HepG2 (cell line): ENCODE measurements at regions not wholly inside any gene's neighbourhood (a gene's known extent, or its start where the extent isn't known, plus 50 kb on each side); places are given as distances from the start of the nearest gene placed in this dataset.

Experiments used
- ATAC-seq: fragments of 200-7000 bp; cut with Tn5 transposase; 3 replicates; pipeline ENCODE4 v1.9.1; 2020; ENCODE audit warnings: mild to moderate bottlenecking, moderate library complexity
- BruUV-seq: library from RNA; stranded (reverse); fragments of 400-500 nt; replicated peaks from 2 replicates; lab custom pipeline; 2021; lab: Mats Ljungman, UMichigan
- CTCF ChIA-PET: fragments of 300-600 bp; formaldehyde crosslinking; extraction: SDS; loops from one replicate; lab custom pipeline; 2021; ENCODE audit warnings: low total read pairs, inconsistent platforms, low intra/inter-chr PET ratio; lab: Yijun Ruan, JAX
- POLR2A ChIA-PET: fragments of 350-600 bp; sonication (Branson Sonifier 250); formaldehyde crosslinking; loops from one replicate; lab custom pipeline; 2020; ENCODE audit warnings: antibody characterized with exemption, inconsistent platforms; lab: Yijun Ruan, JAX
- DNase-seq: peaks from one replicate; pipeline ENCODE4 v3.0.0-alpha.2; 2015; ENCODE audit warnings: low spot score
- FAIRE-seq: peaks from 3 replicates; lab custom pipeline; 2011; peaks lifted over from hg19 to GRCh38; lab: Jason Lieb, UNC
- H2AFZ ChIP-seq: one replicate; pipeline ENCODE4 v1.6.1; 2011; ENCODE audit warnings: low read length, inconsistent platforms
- H3K27ac ChIP-seq: fragments of 300-600 bp; 3 replicates; pipeline ENCODE4 v1.8.0; 2011; ENCODE audit warnings: mixed run types, mild to moderate bottlenecking, mixed read lengths, low read length, inconsistent platforms; ENCODE audit not compliant: insufficient read depth; ENCODE audit errors: extremely low read length
- H3K27me3 ChIP-seq, 2 experiments: fragments of 200-600 bp in 1 of 2; 2 replicates in 1 of 2; 3 replicates in 1 of 2; pipeline versions ENCODE4 v1.6.0 to v1.8.0; 2011; ENCODE audit warnings: low read length in 2 of 2, mild to moderate bottlenecking in 2 of 2, moderate library complexity in 2 of 2, inconsistent platforms in 1 of 2; ENCODE audit not compliant: insufficient read depth in 2 of 2, control insufficient read depth in 1 of 2
- H3K36me3 ChIP-seq, 2 experiments: fragments of 200-600 bp in 1 of 2; replicated peaks in 1 of 2; 2 replicates in 1 of 2; 3 replicates in 1 of 2; pipeline versions ENCODE4 v1.5.1 to v1.8.0; 2011; ENCODE audit warnings: low read length in 2 of 2, inconsistent platforms in 1 of 2; ENCODE audit not compliant: insufficient read depth in 2 of 2, control insufficient read depth in 1 of 2
- H3K4me1 ChIP-seq: 2 replicates; pipeline ENCODE4 v1.5.1; 2012; ENCODE audit warnings: low read length, inconsistent platforms; ENCODE audit not compliant: insufficient read depth
- H3K4me2 ChIP-seq: 2 replicates; pipeline ENCODE4 v1.6.0; 2011; ENCODE audit warnings: low read depth, low read length, inconsistent platforms
- H3K4me3 ChIP-seq, 3 experiments: fragments of 200-600 bp in 1 of 3; sonication (generic), shearing (Covaris generic) in 1 of 3; replicated peaks in 1 of 3; 2 replicates each; pipeline ENCODE4 v1.5.1; 2011 to 2016; ENCODE audit warnings: low read length in 3 of 3, inconsistent platforms in 2 of 3, low read depth in 2 of 3, mild to moderate bottlenecking in 2 of 3, control low read depth in 1 of 3, mixed read lengths in 1 of 3; ENCODE audit not compliant: insufficient read depth in 1 of 3
- H3K79me2 ChIP-seq: one replicate; pipeline ENCODE4 v1.6.1; 2011; ENCODE audit warnings: low read length, inconsistent platforms; ENCODE audit not compliant: insufficient read depth
- H3K9ac ChIP-seq: 2 replicates; pipeline ENCODE4 v1.6.0; 2011; ENCODE audit warnings: mild to moderate bottlenecking, low read depth, low read length, inconsistent platforms; ENCODE audit not compliant: insufficient read depth
- H3K9me3 ChIP-seq: 2 replicates; pipeline ENCODE4 v1.5.1; 2012; ENCODE audit warnings: mild to moderate bottlenecking, low read length
- H4K20me1 ChIP-seq: 2 replicates; pipeline ENCODE4 v1.6.0; 2011; ENCODE audit warnings: inconsistent platforms, mild to moderate bottlenecking, low read length, moderate library complexity; ENCODE audit not compliant: insufficient read depth
- KAT2B ChIP-seq: fragments of 150-350 bp; IDR thresholded peaks from 2 replicates; pipeline ENCODE4 v1.6.1; 2014; ENCODE audit warnings: low read depth, low read length, borderline replicate concordance
- MIER3 ChIP-seq: IDR thresholded peaks from 2 replicates; pipeline ENCODE4 v1.6.1; 2016; ENCODE audit warnings: missing compliant biosample characterization, borderline replicate concordance
- SNRNP70 ChIP-seq: fragments of 200-400 bp; formaldehyde crosslinking; IDR thresholded peaks from 2 replicates; pipeline ENCODE4 v1.6.1; 2017; ENCODE audit warnings: mild to moderate bottlenecking, low read depth, low read length, moderate library complexity
- SP5 ChIP-seq: IDR thresholded peaks from 2 replicates; pipeline ENCODE4 v1.6.1; 2016; ENCODE audit warnings: low read depth, borderline replicate concordance
- U2AF2 ChIP-seq: fragments of 200-400 bp; formaldehyde crosslinking; IDR thresholded peaks from 2 replicates; pipeline ENCODE4 v1.6.1; 2017; ENCODE audit warnings: low read depth, mild to moderate bottlenecking, low read length
- ZMYM2 ChIP-seq: sonication (generic); formaldehyde crosslinking; IDR thresholded peaks from 2 replicates; pipeline ENCODE4 v1.8.0; 2022; ENCODE audit warnings: mild to moderate bottlenecking, missing genetic modification reagents
- ZNF234 ChIP-seq: sonication (generic); formaldehyde crosslinking; conservative IDR thresholded peaks from 2 replicates; pipeline ENCODE4 v1.5.1; 2020; ENCODE audit warnings: mild to moderate bottlenecking, missing genetic modification reagents
- WGBS: methylation state at CpG from one replicate; pipeline ENCODE4 v1.1.6; 2017; ENCODE audit warnings: low lambda C conversion rate; 5-methylcytosine and 5-hydroxymethylcytosine counted together
- in situ Hi-C: cut with HindIII; loops from 2 replicates; pipeline ENCODE4 v1.10.0; 2017; ENCODE audit warnings: low pct_unique_long_range_greater_than_20kb; ENCODE audit not compliant: extremely low pct_ligation_motif_present
- intact Hi-C: fragments of 100-400 bp; cut with micrococcal nuclease; formaldehyde crosslinking; loops from one replicate; pipeline ENCODE4 v1.10.0; 2022; ENCODE audit not compliant: unreplicated experiment
- TF ChIP-seq, protein P1 (sequence below): sonication (generic); formaldehyde crosslinking; IDR thresholded peaks from 2 replicates; pipeline ENCODE4 v1.8.1; 2023; ENCODE audit warnings: mild to moderate bottlenecking, missing genetic modification reagents
- TF ChIP-seq, protein P2 (sequence below): sonication (generic); formaldehyde crosslinking; conservative IDR thresholded peaks from 2 replicates; pipeline ENCODE4 v1.4.0; 2020; ENCODE audit warnings: missing genetic modification reagents

DNA sequence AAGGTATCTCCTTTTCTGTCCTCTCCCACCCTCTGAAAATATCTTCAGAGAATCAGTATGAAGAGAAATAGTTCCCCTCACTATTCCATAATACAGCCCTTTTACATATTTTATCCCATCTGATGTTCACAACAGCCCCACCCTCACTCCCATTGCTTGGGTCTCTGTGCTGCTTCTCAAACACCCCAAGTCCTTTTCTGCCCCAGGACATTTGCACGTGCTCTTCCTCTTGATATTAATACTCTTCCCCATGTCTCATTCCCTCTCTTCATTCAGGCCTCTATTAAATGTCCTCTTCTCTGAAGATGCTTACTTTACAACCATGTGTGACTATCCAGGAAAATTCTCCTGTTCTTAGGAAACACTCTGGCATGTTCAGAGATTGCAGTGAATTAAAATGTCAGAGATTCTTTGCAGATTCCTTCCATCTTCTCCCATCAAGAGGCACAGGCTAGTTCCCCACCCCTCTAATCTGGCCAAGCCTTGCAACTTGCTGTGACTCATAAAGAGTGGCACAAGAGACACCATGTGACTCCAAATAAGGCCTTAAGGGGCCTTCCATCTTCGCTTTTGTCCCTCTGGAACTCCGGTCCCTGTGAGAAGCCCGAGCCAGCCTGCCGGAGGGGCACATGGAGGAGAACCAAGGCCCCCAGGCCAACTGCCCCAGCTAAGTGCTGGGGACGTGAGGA lies 128.5 kb downstream of the CHSY1 start:
- DNase-seq (no peak), ATAC-seq (no peak), FAIRE-seq (no peak)
- Histone ChIP-seq H3K79me2 (no peaks in the 10 kb centered on the region), H3K4me2 (no peak overlapping the region), H3K4me3 (no peak overlapping the region), H3K4me1 (peaks cover 60% of the 10 kb centered on the region), H4K20me1 (no peaks in the 10 kb centered on the region), H3K27ac (no peak overlapping the region), H3K9ac (no peak overlapping the region), H2AFZ (no peak overlapping the region), H3K27me3 (peaks cover 4 to 36% of the 10 kb centered on the region in 2 experiments; a peak in 3 of 5 replicates), H3K36me3 (no peaks in the 10 kb centered on the region), H3K9me3 (no peaks in the 10 kb centered on the region)
- no TSS peak for BruUV-seq
- 54% methylated on average over 6 of the region's 6 CpGs for WGBS
- TF ChIP-seq, protein P1, sequence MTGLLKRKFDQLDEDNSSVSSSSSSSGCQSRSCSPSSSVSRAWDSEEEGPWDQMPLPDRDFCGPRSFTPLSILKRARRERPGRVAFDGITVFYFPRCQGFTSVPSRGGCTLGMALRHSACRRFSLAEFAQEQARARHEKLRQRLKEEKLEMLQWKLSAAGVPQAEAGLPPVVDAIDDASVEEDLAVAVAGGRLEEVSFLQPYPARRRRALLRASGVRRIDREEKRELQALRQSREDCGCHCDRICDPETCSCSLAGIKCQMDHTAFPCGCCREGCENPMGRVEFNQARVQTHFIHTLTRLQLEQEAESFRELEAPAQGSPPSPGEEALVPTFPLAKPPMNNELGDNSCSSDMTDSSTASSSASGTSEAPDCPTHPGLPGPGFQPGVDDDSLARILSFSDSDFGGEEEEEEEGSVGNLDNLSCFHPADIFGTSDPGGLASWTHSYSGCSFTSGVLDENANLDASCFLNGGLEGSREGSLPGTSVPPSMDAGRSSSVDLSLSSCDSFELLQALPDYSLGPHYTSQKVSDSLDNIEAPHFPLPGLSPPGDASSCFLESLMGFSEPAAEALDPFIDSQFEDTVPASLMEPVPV: no peak
- TF ChIP-seq, protein P2, sequence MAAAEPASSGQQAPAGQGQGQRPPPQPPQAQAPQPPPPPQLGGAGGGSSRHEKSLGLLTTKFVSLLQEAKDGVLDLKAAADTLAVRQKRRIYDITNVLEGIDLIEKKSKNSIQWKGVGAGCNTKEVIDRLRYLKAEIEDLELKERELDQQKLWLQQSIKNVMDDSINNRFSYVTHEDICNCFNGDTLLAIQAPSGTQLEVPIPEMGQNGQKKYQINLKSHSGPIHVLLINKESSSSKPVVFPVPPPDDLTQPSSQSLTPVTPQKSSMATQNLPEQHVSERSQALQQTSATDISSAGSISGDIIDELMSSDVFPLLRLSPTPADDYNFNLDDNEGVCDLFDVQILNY (CRISPR knock-in tag): no peak
- TF ChIP-seq U2AF2 (no peak), SP5 (CRISPR knock-in tag) (no peak), ZNF234 (CRISPR knock-in tag) (no peak), KAT2B (no peak), ZMYM2 (CRISPR knock-in tag) (no peak), MIER3 (CRISPR knock-in tag) (no peak), SNRNP70 (no peak)
- ChIA-PET CTCF (no interaction called here), POLR2A (no interaction called here)
- intact Hi-C loops: loop anchor here (10.0 kb wide), 1 partner anchor 131 kb away; the partner anchor contains the start of gene CHSY1
- in situ Hi-C loops: no loop called here
